IPS DF 4.7 (cell line): ENCODE measurements at regions not wholly inside any gene's neighbourhood (a gene's known extent, or its start where the extent isn't known, plus 50 kb on each side); places are given as distances from the start of the nearest gene placed in this dataset.
"Not testable (repeated sequence)": the region's sequence is repeated elsewhere in the genome, so short reads cannot be mapped to it uniquely, and the experiment has no call there.

Experiments
- DNase-seq: peaks from one replicate; pipeline ENCODE4 v3.0.0-alpha.2; 2013; ENCODE audit warnings: low spot score; ENCODE audit errors: extremely low read depth

DNA sequence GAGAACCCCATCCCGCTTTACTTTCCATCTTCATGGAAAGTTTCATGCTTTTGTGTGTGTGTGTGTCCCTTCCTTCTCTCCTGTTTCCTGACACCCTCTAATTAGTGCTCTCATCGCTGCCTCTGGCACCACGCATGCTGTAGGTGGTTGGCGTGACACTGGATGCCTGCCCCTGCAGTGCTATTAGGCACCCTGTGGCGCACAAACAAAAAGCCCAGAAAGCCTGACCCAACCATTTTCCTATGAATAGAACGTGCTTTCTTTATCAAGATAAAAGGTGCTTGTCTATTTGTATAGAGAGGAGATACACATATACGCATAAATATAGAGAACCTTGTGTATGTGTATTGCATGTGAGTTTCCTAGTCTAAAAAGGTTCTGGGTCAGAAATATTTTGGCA is 120.8 kb upstream of the CDCA7L start:
- DNase-seq, result no peak

GRCh38 chr7:22064816-22065215 is 119.1 kb upstream of the CDCA7L start:
- DNase-seq, result no peak

DNA sequence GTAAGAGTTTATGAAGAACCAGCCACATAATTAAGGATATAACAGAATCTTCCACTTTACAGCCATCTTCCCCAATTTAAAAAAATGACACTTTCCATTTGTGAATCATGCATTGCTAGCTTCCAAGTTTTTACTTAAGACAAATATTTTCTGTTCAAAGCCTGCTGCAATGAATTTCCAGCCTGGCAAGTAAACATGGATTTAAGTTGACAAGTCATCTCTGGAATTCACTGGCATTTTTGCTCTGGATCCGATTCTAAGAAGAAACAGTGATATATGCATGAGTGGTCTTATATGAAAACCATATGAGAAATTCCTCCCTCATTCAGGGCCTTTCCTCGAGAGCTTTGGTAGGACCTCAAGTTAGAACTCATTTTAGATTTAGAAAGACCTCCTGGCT is 116.1 kb upstream of the CDCA7L start:
- DNase-seq, result no peak

GRCh38 chr7:22060863-22061262 is 115.2 kb upstream of the CDCA7L start:
- no peak for DNase-seq

DNA sequence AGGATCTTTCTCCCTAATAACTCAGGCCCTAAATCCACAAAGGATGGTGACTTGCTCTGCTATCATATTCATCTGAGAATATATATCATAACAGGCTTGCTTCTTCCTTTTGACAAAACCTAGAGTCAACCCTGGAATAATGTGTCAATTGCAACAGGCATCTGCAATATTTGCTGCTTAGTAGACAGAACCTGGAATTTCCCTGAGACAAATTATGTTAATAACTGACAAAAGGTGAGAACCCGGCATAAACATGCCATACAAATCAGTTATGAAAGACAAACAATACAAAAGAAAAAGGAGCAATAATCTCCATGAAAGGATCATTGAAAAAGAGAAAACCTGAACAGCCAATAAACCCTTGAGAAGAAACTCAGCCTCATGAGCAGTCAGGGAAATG is 114.5 kb upstream of the CDCA7L start:
- no peak for DNase-seq

DNA sequence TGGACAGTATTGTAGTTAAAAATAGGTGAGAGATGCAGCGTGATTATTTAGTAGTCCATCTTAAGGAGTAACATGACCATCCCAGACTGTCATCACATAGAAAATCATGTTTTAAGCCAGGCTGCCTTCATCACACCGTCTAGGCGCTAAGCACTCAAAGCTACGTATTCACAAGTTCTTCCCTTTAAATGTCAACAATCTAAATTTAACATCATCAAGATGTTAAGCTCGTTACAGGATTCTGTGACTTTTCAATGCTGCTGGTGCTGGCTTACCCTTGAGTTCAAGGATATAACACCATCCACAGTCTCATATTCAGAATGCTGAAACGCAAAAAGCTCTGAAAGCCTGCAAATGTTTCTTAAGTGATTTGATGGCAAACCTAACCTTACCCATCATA is 109.5 kb upstream of the CDCA7L start:
- DNase-seq, result no peak

DNA sequence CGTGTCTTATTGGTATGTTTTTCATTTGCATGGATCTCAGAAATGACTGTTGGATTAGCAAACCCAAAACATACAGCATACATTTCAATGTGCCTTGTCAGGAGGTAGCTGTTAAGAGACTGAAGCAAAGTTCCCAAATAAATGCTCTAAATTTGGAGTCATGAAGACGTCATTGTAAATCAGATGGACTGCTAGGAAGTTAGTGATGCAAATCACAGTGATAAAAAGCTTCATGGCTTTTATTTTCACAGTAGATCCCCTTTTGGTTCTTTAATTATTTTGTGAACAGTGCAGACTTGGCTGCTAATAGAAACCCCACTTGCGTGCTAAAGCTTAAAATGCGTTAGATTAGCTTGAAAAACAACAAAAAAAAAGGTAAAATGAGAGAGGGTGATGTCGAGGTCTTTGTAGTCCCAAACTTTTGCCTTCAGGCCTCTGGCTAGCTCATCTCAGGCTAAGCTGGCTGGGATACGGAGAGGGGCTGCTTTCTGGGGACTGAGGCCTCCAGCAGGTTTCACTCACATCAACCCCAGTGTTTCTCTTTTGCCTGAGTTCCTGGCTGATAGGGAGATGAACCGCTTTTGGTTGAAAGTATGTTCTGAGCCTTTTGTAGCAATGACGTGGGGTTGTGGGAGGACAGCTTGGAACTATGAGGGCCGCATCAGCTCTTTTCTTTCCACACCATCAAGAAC is 107.1 kb upstream of the CDCA7L start:
- DNase-seq, result no peak

DNA sequence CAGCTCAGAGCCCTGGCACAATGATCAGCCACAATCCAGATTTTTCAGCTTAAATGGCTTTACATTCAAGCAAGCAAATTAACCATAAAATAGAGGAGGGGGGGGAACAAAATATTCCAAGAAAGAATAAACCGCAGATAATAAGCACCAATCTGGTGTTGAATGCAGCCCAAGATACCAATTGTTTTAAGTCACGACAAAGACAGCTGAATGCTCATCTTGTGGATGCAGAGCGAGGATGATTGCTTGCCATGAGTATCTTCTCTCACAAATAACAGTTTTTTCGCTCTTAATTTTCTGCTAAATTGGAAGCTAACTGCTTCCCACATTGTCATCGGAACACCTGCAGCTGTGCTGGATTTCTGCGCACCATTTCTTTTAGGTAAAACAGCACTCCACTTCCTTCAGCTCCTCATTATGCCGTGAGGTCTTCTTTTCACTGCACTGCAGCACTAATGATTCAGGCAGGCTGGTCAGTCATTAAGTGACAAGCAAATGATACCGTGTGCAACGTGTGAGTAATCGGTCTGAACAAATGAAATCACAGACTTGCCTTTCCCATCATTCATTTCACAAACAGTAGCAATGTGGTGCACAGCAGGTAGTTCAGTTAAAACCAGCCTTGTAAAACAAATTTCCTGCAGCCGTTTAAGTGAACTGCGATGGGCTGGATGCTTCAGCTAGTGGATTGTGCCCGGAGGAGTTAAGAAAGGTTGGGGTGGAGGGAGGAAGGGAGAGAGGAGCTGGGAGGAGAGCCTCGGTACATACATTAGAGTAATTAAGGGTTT is 106.4 kb upstream of the CDCA7L start:
- no peak for DNase-seq

GRCh38 chr7:22049766-22050500 is 104.2 kb upstream of the CDCA7L start:
- no peak for DNase-seq

DNA sequence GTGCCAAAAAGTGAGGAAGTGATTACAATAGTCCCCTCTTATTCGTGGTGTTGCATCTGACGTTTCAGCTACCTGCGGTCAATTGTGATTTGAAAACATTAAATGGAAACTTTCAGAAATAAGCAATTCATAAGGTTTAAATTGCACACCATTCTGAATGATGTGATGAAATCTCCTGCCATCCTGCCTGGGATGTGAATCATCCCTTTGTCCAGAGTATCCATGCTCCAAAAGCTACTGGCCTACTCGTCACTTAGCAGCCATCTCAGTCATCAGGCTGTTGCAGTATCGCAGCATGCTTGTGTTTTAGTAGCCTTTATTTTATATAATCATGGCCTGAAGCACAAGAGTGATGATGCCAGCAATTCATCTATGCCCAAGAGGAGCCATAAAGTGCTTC is 97.7 kb upstream of the CDCA7L start:
- no peak for DNase-seq

GRCh38 chr7:22040923-22041595 is 95.4 kb upstream of the CDCA7L start:
- no peak for DNase-seq

GRCh38 chr7:22039670-22040069 is 94.0 kb upstream of the CDCA7L start:
- DNase-seq, result no peak

GRCh38 chr7:22032356-22032755 is 86.7 kb upstream of the CDCA7L start:
- DNase-seq, result not testable (repeated sequence)

DNA sequence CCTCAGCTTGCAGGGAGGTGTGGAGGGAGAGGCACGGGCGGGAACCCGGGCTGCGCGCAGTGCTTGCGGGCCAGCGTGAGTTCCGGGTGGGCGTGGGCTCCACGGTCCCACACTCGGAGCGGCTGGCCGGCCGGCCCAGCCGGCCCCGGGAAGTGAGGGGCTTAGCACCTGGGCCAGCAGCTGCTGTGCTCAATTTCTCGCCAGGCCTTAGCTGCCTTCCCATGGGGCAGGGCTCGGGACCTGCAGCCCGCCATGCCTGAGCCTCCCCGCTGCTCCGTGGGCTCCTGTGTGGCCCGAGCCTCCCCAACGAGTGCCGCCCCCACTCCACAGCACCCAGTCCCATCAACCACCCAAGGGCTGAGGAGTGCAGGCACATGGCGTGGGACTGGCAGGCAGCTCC is 83.0 kb upstream of the CDCA7L start:
- not testable (repeated sequence) for DNase-seq

GRCh38 chr7:22027475-22027874 is 81.8 kb upstream of the CDCA7L start:
- no peak for DNase-seq

DNA sequence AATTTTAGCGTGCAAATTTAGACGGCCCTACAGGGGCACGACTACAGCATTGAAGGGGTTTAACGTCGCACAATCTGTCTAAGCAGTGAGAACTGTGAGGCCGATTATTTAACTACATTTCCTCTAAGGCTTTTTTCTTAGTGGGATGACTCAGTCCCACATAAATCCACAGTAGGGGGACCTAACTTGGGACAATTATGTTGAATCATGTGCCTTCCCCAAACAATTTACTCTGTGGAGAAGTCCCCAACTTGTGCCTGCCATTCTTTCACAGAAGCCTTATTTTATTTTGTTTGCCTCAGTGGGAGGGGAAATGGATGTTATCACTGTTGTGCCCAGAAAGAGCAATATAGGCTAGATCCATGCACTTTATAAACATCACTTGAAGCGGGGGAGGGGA is 80.3 kb upstream of the CDCA7L start:
- DNase-seq, result no peak

DNA sequence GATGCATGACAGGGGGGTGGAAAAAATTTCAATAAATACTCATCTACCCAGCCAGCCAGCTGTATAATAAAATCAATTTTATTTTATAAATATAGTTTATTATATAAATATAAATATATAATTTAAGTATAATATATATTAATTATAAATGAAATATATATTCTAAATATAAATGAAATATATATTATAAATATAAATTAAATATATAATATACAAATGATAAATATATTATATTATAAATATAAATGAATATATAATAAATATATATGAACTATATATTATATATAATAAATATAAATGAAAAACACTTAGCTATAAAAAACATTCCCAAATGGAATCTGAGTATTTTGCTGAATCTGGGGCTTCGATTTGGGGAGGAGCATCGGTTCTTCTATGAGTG is 79.4 kb upstream of the CDCA7L start:
- DNase-seq, result no peak

- no peak for DNase-seq
Measured at GRCh38 chr7:22019931-22020330, 74.2 kb upstream of the CDCA7L start.

- DNase-seq, result no peak
Measured at GRCh38 chr7:22016507-22016906, 70.8 kb upstream of the CDCA7L start.

DNA sequence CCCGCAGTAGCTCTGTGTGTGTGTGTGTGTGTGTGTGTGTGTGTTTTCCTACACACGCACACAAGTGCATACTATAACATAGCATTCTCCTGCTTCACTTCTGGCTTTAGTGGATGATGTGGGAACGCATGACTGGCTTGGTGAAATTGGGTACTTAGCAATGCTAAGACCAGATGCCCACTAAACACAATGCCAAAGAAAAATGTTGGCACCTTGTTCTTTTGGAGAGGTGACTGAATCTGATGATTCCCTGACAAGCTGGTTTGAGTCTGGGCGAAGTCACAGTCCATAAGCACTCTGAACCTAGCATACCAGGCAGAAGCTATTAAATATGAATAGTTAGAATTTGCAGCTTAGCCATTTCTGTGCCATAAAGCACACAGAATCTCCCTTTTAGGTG is 68.0 kb upstream of the CDCA7L start:
- no peak for DNase-seq

- DNase-seq, result no peak
Measured at GRCh38 chr7:22008683-22009082, 63.0 kb upstream of the CDCA7L start.

DNA sequence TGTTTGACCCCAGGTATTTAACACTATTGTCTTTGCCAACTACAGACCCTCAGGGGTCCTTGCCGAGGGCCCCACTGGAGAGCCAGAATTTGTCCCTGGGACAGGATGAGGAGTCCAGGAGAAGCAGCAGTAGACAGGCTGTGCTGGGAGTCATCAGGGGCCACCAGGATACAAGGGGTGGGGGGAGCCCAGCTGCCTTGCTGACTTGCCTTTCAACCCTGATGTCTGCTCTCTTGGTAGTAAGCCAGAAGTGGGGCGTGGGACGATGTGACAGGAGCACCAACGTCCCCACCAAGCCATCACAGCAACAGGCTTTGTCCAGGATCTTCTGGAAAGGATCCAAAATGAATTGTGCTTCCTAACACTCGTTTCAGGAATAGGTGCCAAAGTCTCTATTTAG is 62.4 kb upstream of the CDCA7L start:
- DNase-seq, result no peak
